ENCODE measurements at regions not wholly inside any gene's neighbourhood (a gene's known extent, or its start where the extent isn't known, plus 50 kb on each side); places are given as distances from the start of the nearest gene placed in this dataset.

DNA sequence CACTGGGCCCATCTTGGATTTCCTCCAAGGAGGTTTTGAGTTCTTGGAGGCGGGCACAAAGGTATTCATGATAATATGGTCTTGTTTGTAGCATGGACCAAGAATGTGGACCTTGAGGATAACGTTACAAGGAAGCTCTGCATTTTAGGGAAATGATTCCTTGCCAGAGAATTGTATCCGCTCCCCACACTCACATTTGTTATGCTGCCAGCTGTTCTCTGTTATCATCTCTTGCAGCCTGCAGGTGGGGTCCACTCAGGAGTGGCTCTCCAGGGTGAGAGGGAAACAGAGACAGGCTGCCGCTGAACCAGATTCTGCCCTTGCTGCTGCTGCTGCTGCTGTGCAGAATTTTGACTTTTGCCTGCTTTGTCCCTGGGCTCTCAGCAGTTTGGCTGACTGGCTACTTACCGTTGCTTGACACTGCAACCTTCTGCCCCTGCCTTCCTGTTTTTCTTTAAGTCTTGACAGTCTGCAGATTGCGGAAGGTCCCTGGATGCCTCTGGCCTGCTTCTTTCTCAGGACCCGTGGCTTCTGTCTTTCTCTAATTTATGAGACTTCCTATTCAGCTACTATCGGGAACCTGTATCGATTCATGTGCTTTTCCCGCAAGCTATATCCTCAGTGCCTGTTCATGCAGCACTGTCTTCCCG lies 122.3 kb upstream of the DOCK10 start:
- TF ChIP-seq, protein P1, sequence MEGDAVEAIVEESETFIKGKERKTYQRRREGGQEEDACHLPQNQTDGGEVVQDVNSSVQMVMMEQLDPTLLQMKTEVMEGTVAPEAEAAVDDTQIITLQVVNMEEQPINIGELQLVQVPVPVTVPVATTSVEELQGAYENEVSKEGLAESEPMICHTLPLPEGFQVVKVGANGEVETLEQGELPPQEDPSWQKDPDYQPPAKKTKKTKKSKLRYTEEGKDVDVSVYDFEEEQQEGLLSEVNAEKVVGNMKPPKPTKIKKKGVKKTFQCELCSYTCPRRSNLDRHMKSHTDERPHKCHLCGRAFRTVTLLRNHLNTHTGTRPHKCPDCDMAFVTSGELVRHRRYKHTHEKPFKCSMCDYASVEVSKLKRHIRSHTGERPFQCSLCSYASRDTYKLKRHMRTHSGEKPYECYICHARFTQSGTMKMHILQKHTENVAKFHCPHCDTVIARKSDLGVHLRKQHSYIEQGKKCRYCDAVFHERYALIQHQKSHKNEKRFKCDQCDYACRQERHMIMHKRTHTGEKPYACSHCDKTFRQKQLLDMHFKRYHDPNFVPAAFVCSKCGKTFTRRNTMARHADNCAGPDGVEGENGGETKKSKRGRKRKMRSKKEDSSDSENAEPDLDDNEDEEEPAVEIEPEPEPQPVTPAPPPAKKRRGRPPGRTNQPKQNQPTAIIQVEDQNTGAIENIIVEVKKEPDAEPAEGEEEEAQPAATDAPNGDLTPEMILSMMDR (IDR thresholded peaks at IDR 0.05; ENCODE audit: low read length) = no peak
- no peak for TF ChIP-seq EZH2 (optimal IDR thresholded peaks at IDR 0.05; ENCODE audit: low read depth, low read length)

All from MM.1S (cell line).